Keratinocyte (primary cell): ENCODE measurements at regions not wholly inside any gene's neighbourhood (a gene's known extent, or its start where the extent isn't known, plus 50 kb on each side); places are given as distances from the start of the nearest gene placed in this dataset.

Source experiments
- DNase-seq: peaks from one replicate; pipeline ENCODE4 v3.0.0-alpha.2; 2011; ENCODE audit warnings: low read depth, missing footprints, low spot score
- FAIRE-seq: peaks from 2 replicates; lab custom pipeline; 2011; peaks lifted over from hg19 to GRCh38; lab: Jason Lieb, UNC
- H2AFZ ChIP-seq: 2 replicates; pipeline ENCODE4 v1.6.0; 2012; ENCODE audit warnings: low read length, control low read depth, inconsistent platforms; ENCODE audit not compliant: control insufficient read depth
- H3K27ac ChIP-seq: 2 replicates; pipeline ENCODE4 v1.5.1; 2011; ENCODE audit warnings: low read length; ENCODE audit not compliant: control insufficient read depth, insufficient read depth
- H3K27me3 ChIP-seq: 3 replicates; pipeline ENCODE4 v1.6.0; 2011; ENCODE audit warnings: low read length; ENCODE audit not compliant: control insufficient read depth, insufficient read depth; ENCODE audit errors: extremely low read depth
- H3K36me3 ChIP-seq, 2 experiments: 2 replicates in 1 of 2; 3 replicates in 1 of 2; pipeline ENCODE4 v1.5.1; 2011; ENCODE audit warnings: low read length in 2 of 2, mild to moderate bottlenecking in 1 of 2; ENCODE audit not compliant: control insufficient read depth in 2 of 2, insufficient read depth in 2 of 2; ENCODE audit errors: extremely low read depth in 1 of 2
- H3K4me1 ChIP-seq: 3 replicates; pipeline ENCODE4 v1.5.1; 2011; ENCODE audit warnings: low read length; ENCODE audit not compliant: control insufficient read depth, insufficient read depth; ENCODE audit errors: extremely low read depth
- H3K4me2 ChIP-seq: 3 replicates; pipeline ENCODE4 v1.6.0; 2011; ENCODE audit warnings: low read depth, low read length; ENCODE audit not compliant: control insufficient read depth, insufficient read depth; ENCODE audit errors: extremely low read depth
- H3K4me3 ChIP-seq, 3 experiments: fragments of 200-600 bp in 1 of 3; sonication (generic) in 1 of 3; 2 replicates in 2 of 3; 3 replicates in 1 of 3; pipeline ENCODE4 v1.5.1; 2011 to 2016; ENCODE audit warnings: low read length in 3 of 3, mild to moderate bottlenecking in 3 of 3, control low read depth in 2 of 3, inconsistent platforms in 1 of 3, low read depth in 1 of 3, mixed read lengths in 1 of 3, mixed run types in 1 of 3, moderate library complexity in 1 of 3; ENCODE audit not compliant: control insufficient read depth in 2 of 3, insufficient read depth in 2 of 3; ENCODE audit errors: extremely low read depth in 1 of 3
- H3K79me2 ChIP-seq: 2 replicates; pipeline ENCODE4 v1.6.0; 2012; ENCODE audit warnings: low read length; ENCODE audit not compliant: control insufficient read depth, insufficient read depth
- H3K9ac ChIP-seq: 3 replicates; pipeline ENCODE4 v1.6.0; 2011; ENCODE audit warnings: low read length; ENCODE audit not compliant: control insufficient read depth, insufficient read depth; ENCODE audit errors: extremely low read depth
- H3K9me1 ChIP-seq: 3 replicates; pipeline ENCODE4 v1.6.0; 2011; ENCODE audit warnings: low read length; ENCODE audit not compliant: control insufficient read depth, insufficient read depth; ENCODE audit errors: extremely low read depth
- H3K9me3 ChIP-seq: 2 replicates; pipeline ENCODE4 v1.5.1; 2012; ENCODE audit warnings: low read depth, low read length; ENCODE audit not compliant: control insufficient read depth
- H4K20me1 ChIP-seq: 3 replicates; pipeline ENCODE4 v1.6.0; 2011; ENCODE audit warnings: low read length; ENCODE audit not compliant: control insufficient read depth, insufficient read depth; ENCODE audit errors: extremely low read depth
- EZH2 ChIP-seq: IDR thresholded peaks from one replicate; pipeline ENCODE4 v1.6.1; 2012; ENCODE audit warnings: inconsistent platforms, mild to moderate bottlenecking, low read length, moderate library complexity
- dilution Hi-C: fragments of 300-500 bp; cut with MboI; formaldehyde crosslinking; loops from one replicate; pipeline ENCODE4 v1.7.0; 2020; ENCODE audit warnings: low sequenced_read_pairs; ENCODE audit not compliant: extremely low pct_ligation_motif_present
- TF ChIP-seq, protein P1 (sequence below), 3 experiments: IDR thresholded peaks in 1 of 3; conservative IDR thresholded peaks in 1 of 3; optimal IDR thresholded peaks in 1 of 3; 2 replicates in 2 of 3; 3 replicates in 1 of 3; pipeline versions ENCODE3 to v1.5.1; 2011; ENCODE audit warnings: low read length in 3 of 3, mild to moderate bottlenecking in 3 of 3, moderate library complexity in 2 of 3, control low read depth in 1 of 3, inconsistent platforms in 1 of 3; ENCODE audit not compliant: insufficient read depth in 2 of 3; ENCODE audit errors: extremely low read depth in 1 of 3

DNA sequence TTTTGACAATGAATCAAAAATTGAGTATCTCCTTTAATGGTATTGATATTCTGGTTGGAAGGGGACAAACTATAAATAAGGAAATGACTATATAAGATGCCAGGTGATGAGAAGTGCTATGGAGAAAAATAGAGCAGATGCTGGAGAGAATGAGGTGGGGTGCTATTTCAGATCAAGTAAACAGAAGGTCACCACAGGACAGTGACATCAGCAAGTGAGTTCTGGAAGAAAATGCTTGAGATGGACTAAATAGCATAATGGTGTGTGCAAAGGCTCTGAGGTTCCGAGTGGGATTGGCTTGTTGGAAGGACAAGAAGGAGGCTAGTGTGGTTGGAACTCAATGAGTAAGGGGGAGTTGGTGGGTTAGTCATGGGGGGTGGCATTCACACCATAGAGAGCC, 157.5 kb upstream of the SGCD start:
- no peak for FAIRE-seq
- H3K9ac ChIP-seq: no peak overlapping the region
- no peaks in the 10 kb centered on the region for H3K27me3 ChIP-seq
- no peak overlapping the region for H3K27ac ChIP-seq
- H3K9me3 ChIP-seq: no peaks in the 10 kb centered on the region
- TF ChIP-seq, protein P1, sequence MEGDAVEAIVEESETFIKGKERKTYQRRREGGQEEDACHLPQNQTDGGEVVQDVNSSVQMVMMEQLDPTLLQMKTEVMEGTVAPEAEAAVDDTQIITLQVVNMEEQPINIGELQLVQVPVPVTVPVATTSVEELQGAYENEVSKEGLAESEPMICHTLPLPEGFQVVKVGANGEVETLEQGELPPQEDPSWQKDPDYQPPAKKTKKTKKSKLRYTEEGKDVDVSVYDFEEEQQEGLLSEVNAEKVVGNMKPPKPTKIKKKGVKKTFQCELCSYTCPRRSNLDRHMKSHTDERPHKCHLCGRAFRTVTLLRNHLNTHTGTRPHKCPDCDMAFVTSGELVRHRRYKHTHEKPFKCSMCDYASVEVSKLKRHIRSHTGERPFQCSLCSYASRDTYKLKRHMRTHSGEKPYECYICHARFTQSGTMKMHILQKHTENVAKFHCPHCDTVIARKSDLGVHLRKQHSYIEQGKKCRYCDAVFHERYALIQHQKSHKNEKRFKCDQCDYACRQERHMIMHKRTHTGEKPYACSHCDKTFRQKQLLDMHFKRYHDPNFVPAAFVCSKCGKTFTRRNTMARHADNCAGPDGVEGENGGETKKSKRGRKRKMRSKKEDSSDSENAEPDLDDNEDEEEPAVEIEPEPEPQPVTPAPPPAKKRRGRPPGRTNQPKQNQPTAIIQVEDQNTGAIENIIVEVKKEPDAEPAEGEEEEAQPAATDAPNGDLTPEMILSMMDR (optimal IDR thresholded peaks at IDR 0.05 in 1 of 3, IDR thresholded peaks at IDR 0.05 in 1 of 3, conservative IDR thresholded peaks at IDR 0.05 in 1 of 3; ENCODE audit: extremely low read depth in 1 of 3, insufficient read depth in 2 of 3, low read length in 3 of 3): no peak
- no peak for TF ChIP-seq EZH2
- H3K9me1 ChIP-seq: no peaks in the 10 kb centered on the region
- DNase-seq: no peak
- H2AFZ ChIP-seq: no peak overlapping the region
- H4K20me1 ChIP-seq: no peaks in the 10 kb centered on the region
- dilution Hi-C loops: loop anchor here (10.0 kb wide), 1 partner anchor 65 kb away; no protein-coding TSS in a partner anchor
- no peak overlapping the region for H3K4me2 ChIP-seq
- H3K4me3 ChIP-seq: no peak overlapping the region
- H3K4me1 ChIP-seq: no peaks in the 10 kb centered on the region
- no peaks in the 10 kb centered on the region for H3K79me2 ChIP-seq
- no peaks in the 10 kb centered on the region for H3K36me3 ChIP-seq

DNA sequence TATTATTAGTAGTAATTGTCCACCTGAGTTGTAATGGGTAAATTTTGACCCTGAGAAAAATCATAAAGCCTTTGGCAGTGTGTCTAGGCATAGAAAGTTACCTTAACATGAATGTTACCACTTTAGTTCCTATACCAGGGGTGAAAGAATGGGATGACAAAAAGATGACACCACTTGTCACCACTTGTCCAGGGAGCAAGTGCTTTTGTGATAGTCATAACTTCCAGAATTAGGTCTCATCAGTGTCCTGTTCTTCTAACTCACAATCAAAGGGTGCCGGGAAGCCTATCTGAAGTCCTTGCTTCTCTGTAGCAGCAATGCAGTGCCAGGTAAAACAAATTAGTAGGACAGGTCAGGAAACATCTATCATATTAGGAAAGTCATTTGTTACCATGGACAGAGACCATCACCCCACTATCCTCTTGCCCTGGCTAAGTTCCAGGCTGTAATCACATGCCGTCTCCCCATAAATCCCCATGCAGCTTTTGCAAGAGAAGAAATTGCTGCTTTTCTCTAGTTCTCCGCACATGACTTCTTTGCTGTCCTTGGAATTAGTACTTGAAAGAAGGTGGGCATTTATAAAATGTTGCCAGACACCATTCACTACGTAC, 156.5 kb upstream of the SGCD start:
- H3K4me2 ChIP-seq: no peak overlapping the region
- H3K9me1 ChIP-seq: no peaks in the 10 kb centered on the region
- H3K27me3 ChIP-seq: no peaks in the 10 kb centered on the region
- DNase-seq (no peak), FAIRE-seq (no peak)
- no peaks in the 10 kb centered on the region for H3K36me3 ChIP-seq
- dilution Hi-C loops: no loop called here
- H3K4me1 ChIP-seq: no peaks in the 10 kb centered on the region
- no peak overlapping the region for H3K4me3 ChIP-seq
- no peaks in the 10 kb centered on the region for H3K79me2 ChIP-seq
- no peak overlapping the region for H3K9ac ChIP-seq
- H3K27ac ChIP-seq: no peak overlapping the region
- no peaks in the 10 kb centered on the region for H4K20me1 ChIP-seq
- no peaks in the 10 kb centered on the region for H3K9me3 ChIP-seq
- H2AFZ ChIP-seq: no peak overlapping the region
- TF ChIP-seq, protein P1 (optimal IDR thresholded peaks at IDR 0.05 in 1 of 3, IDR thresholded peaks at IDR 0.05 in 1 of 3, conservative IDR thresholded peaks at IDR 0.05 in 1 of 3; ENCODE audit: extremely low read depth in 1 of 3, insufficient read depth in 2 of 3, low read length in 3 of 3): no peak
- TF ChIP-seq EZH2: no peak
